Neural crest cell (in vitro differentiated cells): ENCODE measurements at regions not wholly inside any gene's neighbourhood (a gene's known extent, or its start where the extent isn't known, plus 50 kb on each side); places are given as distances from the start of the nearest gene placed in this dataset.

Experiments
- DNase-seq: peaks from one replicate; pipeline ENCODE4 v3.0.0; 2021; ENCODE audit warnings: low read depth, mixed read lengths, low spot score
- H3K27ac Mint-ChIP-seq: one replicate; pipeline ENCODE4 v1.8.0; 2021; ENCODE audit warnings: mild to moderate bottlenecking, mixed read lengths; ENCODE audit not compliant: unreplicated experiment
- H3K27me3 Mint-ChIP-seq: 2 replicates; pipeline ENCODE4 v1.8.0; 2021; ENCODE audit warnings: low read depth, mild to moderate bottlenecking, mixed read lengths
- H3K36me3 Mint-ChIP-seq: 2 replicates; pipeline ENCODE4 v1.8.0; 2021; ENCODE audit warnings: low read depth, mild to moderate bottlenecking, mixed read lengths
- H3K4me1 Mint-ChIP-seq: 2 replicates; pipeline ENCODE4 v1.8.0; 2021; ENCODE audit warnings: mixed read lengths
- H3K4me3 Mint-ChIP-seq: one replicate; pipeline ENCODE4 v1.8.0; 2021; ENCODE audit warnings: mild to moderate bottlenecking, mixed read lengths
- H3K9me3 Mint-ChIP-seq: 2 replicates; pipeline ENCODE4 v1.8.0; 2021; ENCODE audit warnings: mixed read lengths
- TF ChIP-seq, protein P1 (sequence below): fragments of 200-600 bp; sonication (generic); conservative IDR thresholded peaks from 2 replicates; pipeline ENCODE4 v1.5.0; 2021; ENCODE audit warnings: antibody characterized with exemption, mild to moderate bottlenecking

GRCh38 chr12:87756111-87756510 lies 273.1 kb downstream of the C12orf50 start:
- H3K27ac Mint-ChIP-seq, result no peak overlapping the region
- no peak overlapping the region for H3K4me3 Mint-ChIP-seq
- no peak for DNase-seq
- H3K27me3 Mint-ChIP-seq, result no peaks in the 10 kb centered on the region
- peaks cover 5% of the 10 kb centered on the region for H3K9me3 Mint-ChIP-seq
- no peaks in the 10 kb centered on the region for H3K4me1 Mint-ChIP-seq
- TF ChIP-seq, protein P1, sequence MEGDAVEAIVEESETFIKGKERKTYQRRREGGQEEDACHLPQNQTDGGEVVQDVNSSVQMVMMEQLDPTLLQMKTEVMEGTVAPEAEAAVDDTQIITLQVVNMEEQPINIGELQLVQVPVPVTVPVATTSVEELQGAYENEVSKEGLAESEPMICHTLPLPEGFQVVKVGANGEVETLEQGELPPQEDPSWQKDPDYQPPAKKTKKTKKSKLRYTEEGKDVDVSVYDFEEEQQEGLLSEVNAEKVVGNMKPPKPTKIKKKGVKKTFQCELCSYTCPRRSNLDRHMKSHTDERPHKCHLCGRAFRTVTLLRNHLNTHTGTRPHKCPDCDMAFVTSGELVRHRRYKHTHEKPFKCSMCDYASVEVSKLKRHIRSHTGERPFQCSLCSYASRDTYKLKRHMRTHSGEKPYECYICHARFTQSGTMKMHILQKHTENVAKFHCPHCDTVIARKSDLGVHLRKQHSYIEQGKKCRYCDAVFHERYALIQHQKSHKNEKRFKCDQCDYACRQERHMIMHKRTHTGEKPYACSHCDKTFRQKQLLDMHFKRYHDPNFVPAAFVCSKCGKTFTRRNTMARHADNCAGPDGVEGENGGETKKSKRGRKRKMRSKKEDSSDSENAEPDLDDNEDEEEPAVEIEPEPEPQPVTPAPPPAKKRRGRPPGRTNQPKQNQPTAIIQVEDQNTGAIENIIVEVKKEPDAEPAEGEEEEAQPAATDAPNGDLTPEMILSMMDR, result no peak
- H3K36me3 Mint-ChIP-seq, result no peaks in the 10 kb centered on the region

DNA sequence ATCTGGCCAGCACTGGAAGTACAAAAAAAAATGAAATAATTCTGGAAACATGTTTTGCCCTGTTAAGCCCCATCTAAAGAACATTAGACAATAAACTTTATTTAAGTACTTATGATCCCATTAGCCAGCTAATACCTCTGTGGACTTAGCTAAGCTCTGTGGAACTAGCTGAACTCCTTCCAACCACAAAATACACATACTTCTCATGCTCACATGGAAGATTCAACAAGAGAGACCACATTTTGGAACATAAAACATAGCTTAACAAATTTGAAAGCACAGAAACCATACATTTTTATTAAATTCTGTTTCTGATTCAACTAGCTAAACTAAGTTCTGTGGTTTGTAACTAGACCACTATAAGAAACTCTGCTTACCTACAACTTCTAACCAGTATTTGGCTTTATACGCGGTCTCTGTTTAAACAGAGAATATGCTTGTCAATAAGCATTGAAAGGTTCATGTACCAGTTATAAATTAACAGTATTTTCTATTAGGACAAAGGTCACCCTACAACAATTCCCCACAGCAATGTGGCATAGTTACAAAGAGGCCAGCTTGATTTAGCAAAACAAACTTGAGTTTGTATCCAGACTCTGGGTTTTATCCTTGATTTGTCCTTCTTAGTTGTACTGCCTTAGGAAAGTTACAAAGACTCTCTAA lies 300.1 kb downstream of the C12orf50 start:
- Mint-ChIP-seq H3K27me3 (no peaks in the 10 kb centered on the region), H3K4me3 (no peak overlapping the region), H3K27ac (no peak overlapping the region), H3K9me3 (peaks cover 5% of the 10 kb centered on the region), H3K36me3 (no peaks in the 10 kb centered on the region), H3K4me1 (no peaks in the 10 kb centered on the region)
- TF ChIP-seq, protein P1, result no peak
- no peak for DNase-seq

GRCh38 chr12:87720967-87721366 lies 308.2 kb downstream of the C12orf50 start:
- Mint-ChIP-seq H3K36me3 (no peaks in the 10 kb centered on the region), H3K4me3 (no peak overlapping the region), H3K27ac (no peak overlapping the region)

GRCh38 chr12:87704374-87704773 lies 324.8 kb downstream of the C12orf50 start:
- H3K4me1 Mint-ChIP-seq, result no peaks in the 10 kb centered on the region
- no peaks in the 10 kb centered on the region for H3K27me3 Mint-ChIP-seq
- TF ChIP-seq, protein P1, result no peak
- no peak overlapping the region for H3K27ac Mint-ChIP-seq
- peaks cover 10% of the 10 kb centered on the region for H3K9me3 Mint-ChIP-seq
- no peak for DNase-seq
- peaks cover 3% of the 10 kb centered on the region for H3K36me3 Mint-ChIP-seq
- H3K4me3 Mint-ChIP-seq, result no peak overlapping the region

More at GRCh38 chr12:87720967-87721366, 308.2 kb downstream of the C12orf50 start:
- TF ChIP-seq, protein P1, result no peak
- Mint-ChIP-seq H3K27me3 (no peaks in the 10 kb centered on the region), H3K4me1 (no peaks in the 10 kb centered on the region), H3K9me3 (no peaks in the 10 kb centered on the region)
- no peak for DNase-seq

DNA sequence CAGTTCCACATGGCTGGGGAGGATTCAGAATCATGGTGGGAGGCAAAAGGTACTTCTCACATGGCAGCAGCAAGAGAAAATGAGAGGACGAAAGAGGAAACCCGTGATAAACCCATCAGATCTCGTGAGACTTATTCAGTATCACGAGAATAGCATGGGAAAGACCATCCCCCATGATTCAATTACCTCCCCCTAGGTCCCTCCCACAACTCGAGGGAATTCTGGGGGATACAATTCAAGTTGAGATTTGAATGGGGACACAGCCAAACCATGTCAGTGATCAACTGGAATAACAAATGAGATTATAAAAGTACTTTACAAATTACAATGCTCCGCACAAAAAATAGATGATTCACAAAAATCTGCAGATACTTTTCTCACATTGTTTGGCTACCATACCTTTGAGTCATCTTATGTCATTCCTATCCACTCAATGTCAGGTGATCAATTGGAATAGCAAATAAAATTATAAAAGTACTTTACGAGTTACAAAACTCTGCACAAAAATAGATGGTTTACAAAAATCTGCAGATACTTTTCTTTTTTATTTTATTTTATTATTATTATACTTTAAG lies 338.9 kb downstream of the C12orf50 start:
- Mint-ChIP-seq H3K4me1 (peaks cover 10% of the 10 kb centered on the region), H3K4me3 (no peak overlapping the region), H3K9me3 (peaks cover 3% of the 10 kb centered on the region), H3K36me3 (no peaks in the 10 kb centered on the region), H3K27ac (peak overlapping the region; percentile 86), H3K27me3 (no peaks in the 10 kb centered on the region)
- DNase-seq, result no peak
- TF ChIP-seq, protein P1, result no peak
